DOHH2 (cell line): ENCODE measurements at regions not wholly inside any gene's neighbourhood (a gene's known extent, or its start where the extent isn't known, plus 50 kb on each side); places are given as distances from the start of the nearest gene placed in this dataset.

Source experiments
- H3F3A ChIP-seq: fragments of 200-600 bp; sonication (generic), shearing (Covaris generic); 2 replicates; pipeline ENCODE4 v1.6.0; 2016; ENCODE audit warnings: antibody characterized with exemption, mild to moderate bottlenecking; ENCODE audit not compliant: control insufficient read depth, insufficient read depth
- H3K27ac ChIP-seq: fragments of 200-600 bp; sonication (generic); 2 replicates; pipeline ENCODE4 v1.5.1; 2014; ENCODE audit warnings: low read depth, mild to moderate bottlenecking, low read length, moderate library complexity
- H3K27me3 ChIP-seq: fragments of 200-600 bp; sonication (generic); 2 replicates; pipeline ENCODE4 v1.6.1; 2014; ENCODE audit warnings: mild to moderate bottlenecking, low read length, mixed read lengths; ENCODE audit not compliant: control insufficient read depth
- H3K36me3 ChIP-seq: fragments of 200-600 bp; sonication (generic); 2 replicates; pipeline ENCODE4 v1.6.1; 2014; ENCODE audit warnings: mild to moderate bottlenecking, low read length, moderate library complexity, mixed read lengths; ENCODE audit not compliant: control insufficient read depth
- H3K4me1 ChIP-seq: fragments of 200-600 bp; sonication (generic); 2 replicates; pipeline ENCODE4 v1.6.1; 2014; ENCODE audit warnings: mild to moderate bottlenecking, low read length, mixed read lengths; ENCODE audit not compliant: control insufficient read depth
- H3K4me2 ChIP-seq: fragments of 200-600 bp; sonication (generic); 2 replicates; pipeline ENCODE4 v1.6.0; 2014; ENCODE audit warnings: mild to moderate bottlenecking, low read length, moderate library complexity
- H3K4me3 ChIP-seq: fragments of 200-600 bp; sonication (generic); 2 replicates; pipeline ENCODE4 v1.5.1; 2014; ENCODE audit warnings: mild to moderate bottlenecking, low read length, mixed read lengths
- H3K79me2 ChIP-seq: fragments of 200-600 bp; sonication (generic); 2 replicates; pipeline ENCODE4 v1.6.1; 2014; ENCODE audit warnings: mild to moderate bottlenecking, low read length, mixed read lengths; ENCODE audit not compliant: control insufficient read depth
- H3K9me2 ChIP-seq: fragments of 200-600 bp; sonication (generic); replicated peaks from 2 replicates; pipeline ENCODE4 v1.6.1; 2014; ENCODE audit warnings: mild to moderate bottlenecking, low read length, mixed read lengths; ENCODE audit not compliant: control insufficient read depth
- H3K9me3 ChIP-seq: fragments of 200-600 bp; sonication (generic); 2 replicates; pipeline ENCODE4 v1.6.1; 2014; ENCODE audit warnings: antibody characterized with exemption, low read length, mixed read lengths; ENCODE audit not compliant: control insufficient read depth, insufficient read depth
- H4K20me1 ChIP-seq: fragments of 200-600 bp; sonication (generic); 2 replicates; pipeline ENCODE4 v1.6.0; 2014; ENCODE audit warnings: low read depth, mild to moderate bottlenecking, antibody characterized with exemption, low read length, moderate library complexity; ENCODE audit not compliant: control insufficient read depth, insufficient read depth
- CTCF ChIP-seq: fragments of 200-600 bp; sonication (generic); IDR thresholded peaks from one replicate; pipeline ENCODE4 v1.5.1; 2014; ENCODE audit warnings: antibody characterized with exemption, mild to moderate bottlenecking, low read depth, low read length; ENCODE audit not compliant: poor library complexity, severe bottlenecking
- EZH2phosphoT487 ChIP-seq: fragments of 200-600 bp; sonication (generic); IDR thresholded peaks from 2 replicates; pipeline ENCODE4 v1.6.1; 2017; ENCODE audit warnings: borderline replicate concordance, mild to moderate bottlenecking, antibody characterized with exemption, low read length, moderate library complexity, mixed read lengths

DNA sequence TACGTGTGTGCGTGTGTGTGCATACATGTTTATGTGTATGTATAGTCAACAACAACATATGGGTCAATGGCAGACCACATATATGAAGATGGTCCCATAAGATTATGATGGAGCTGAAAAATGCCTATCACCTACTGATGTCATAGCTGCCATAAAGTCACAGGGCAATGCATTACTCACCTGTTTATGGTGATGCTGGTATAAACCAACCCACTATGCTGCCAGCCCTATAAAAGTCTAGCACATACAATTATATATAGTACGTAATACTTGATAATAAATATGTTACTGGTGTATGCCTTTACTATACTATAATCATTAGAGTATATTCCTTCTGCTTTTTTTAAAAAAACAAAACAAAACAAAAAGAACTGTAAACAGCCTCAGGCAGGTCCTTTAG, 148.4 kb upstream of the ARID1B start:
- Histone ChIP-seq H4K20me1 (no peaks in the 10 kb centered on the region), H3K27ac (no peak overlapping the region), H3K9me2 (no peaks in the 10 kb centered on the region), H3K4me2 (no peak overlapping the region), H3K27me3 (no peaks in the 10 kb centered on the region), H3K79me2 (no peaks in the 10 kb centered on the region), H3K4me1 (peaks cover under 1% of the 10 kb centered on the region; the same call in 1 of the 2 replicates), H3K9me3 (no peaks in the 10 kb centered on the region), H3F3A (no peaks in the 10 kb centered on the region), H3K36me3 (no peaks in the 10 kb centered on the region), H3K4me3 (no peak overlapping the region)
- TF ChIP-seq EZH2phosphoT487 (no peak), CTCF (no peak)

- Histone ChIP-seq H3K27me3 (no peaks in the 10 kb centered on the region), H3K36me3 (no peaks in the 10 kb centered on the region), H3K9me2 (no peaks in the 10 kb centered on the region), H4K20me1 (no peaks in the 10 kb centered on the region), H3K9me3 (no peaks in the 10 kb centered on the region), H3F3A (no peaks in the 10 kb centered on the region), H3K4me2 (no peak overlapping the region), H3K4me1 (no peaks in the 10 kb centered on the region), H3K79me2 (no peaks in the 10 kb centered on the region), H3K27ac (no peak overlapping the region), H3K4me3 (no peak overlapping the region)
- no peak for TF ChIP-seq EZH2phosphoT487
- no peak for TF ChIP-seq CTCF
These were observed 149.7 kb upstream of the ARID1B start for GRCh38 chr6:156627524-156627923.

DNA sequence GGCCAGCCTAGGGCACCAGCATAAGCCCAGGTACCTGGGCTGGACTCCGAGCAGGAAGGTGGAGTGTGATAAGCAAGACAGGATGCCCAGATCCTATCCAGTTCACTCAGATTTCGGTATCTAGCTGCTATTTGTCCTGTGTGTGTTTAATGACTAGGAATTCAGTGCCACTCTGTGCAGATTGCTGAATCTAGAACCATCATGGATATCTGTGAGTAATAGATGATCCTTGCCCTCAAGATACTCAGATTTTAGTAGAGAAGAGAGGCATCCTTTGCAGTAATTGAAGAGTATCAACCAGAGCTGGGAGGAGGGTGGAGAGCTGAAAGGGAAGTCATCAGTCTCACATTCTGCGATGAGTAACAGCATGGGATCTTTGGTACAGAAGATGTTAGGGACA, 155.0 kb upstream of the ARID1B start:
- Histone ChIP-seq H3K4me3 (no peak overlapping the region), H3K36me3 (no peaks in the 10 kb centered on the region), H3K4me1 (no peaks in the 10 kb centered on the region), H3K9me3 (no peaks in the 10 kb centered on the region), H3F3A (no peaks in the 10 kb centered on the region), H3K27me3 (no peaks in the 10 kb centered on the region), H3K79me2 (no peaks in the 10 kb centered on the region), H3K4me2 (no peak overlapping the region), H3K9me2 (no peaks in the 10 kb centered on the region), H4K20me1 (no peaks in the 10 kb centered on the region), H3K27ac (no peak overlapping the region)
- TF ChIP-seq CTCF (no peak), EZH2phosphoT487 (no peak)

GRCh38 chr6:156620331-156620730, 156.8 kb upstream of the ARID1B start:
- H3K9me2 ChIP-seq, result no peaks in the 10 kb centered on the region
- no peak overlapping the region for H3K4me2 ChIP-seq
- H3K4me3 ChIP-seq, result no peak overlapping the region
- H4K20me1 ChIP-seq, result no peaks in the 10 kb centered on the region
- H3K79me2 ChIP-seq, result no peaks in the 10 kb centered on the region
- H3K36me3 ChIP-seq, result no peaks in the 10 kb centered on the region
- TF ChIP-seq CTCF (no peak), EZH2phosphoT487 (no peak)
- no peaks in the 10 kb centered on the region for H3F3A ChIP-seq
- no peak overlapping the region for H3K27ac ChIP-seq
- no peaks in the 10 kb centered on the region for H3K9me3 ChIP-seq
- no peaks in the 10 kb centered on the region for H3K27me3 ChIP-seq
- H3K4me1 ChIP-seq, result no peaks in the 10 kb centered on the region
